RWPE1 (cell line): ENCODE measurements at regions not wholly inside any gene's neighbourhood (a gene's known extent, or its start where the extent isn't known, plus 50 kb on each side); places are given as distances from the start of the nearest gene placed in this dataset.

Source experiments
- CTCF ChIA-PET: fragments of 350-600 bp; sonication (Branson Sonifier 250); formaldehyde crosslinking; extraction: SDS; loops from one replicate; lab custom pipeline; 2021; lab: Yijun Ruan, JAX
- POLR2A ChIA-PET: fragments of 400-600 bp; formaldehyde crosslinking; extraction: SDS; loops from one replicate; lab custom pipeline; 2020; ENCODE audit warnings: antibody characterized with exemption; ENCODE audit not compliant: low non-redundant PET; lab: Yijun Ruan, JAX
- DNase-seq: peaks from one replicate; pipeline ENCODE4 v3.0.0; 2012; ENCODE audit warnings: low spot score
- H3K27ac ChIP-seq: fragments of 450-650 bp; 2 replicates; pipeline ENCODE4 v1.5.1; 2017
- CTCF ChIP-seq: fragments of 450-650 bp; conservative IDR thresholded peaks from 2 replicates; pipeline ENCODE4 v1.5.1; 2017; ENCODE audit warnings: low read depth, mild to moderate bottlenecking

- H3K27ac ChIP-seq, result no peak overlapping the region
- TF ChIP-seq CTCF, result no peak
- ChIA-PET CTCF (no interaction called here), POLR2A (no interaction called here)
- DNase-seq, result no peak
These were observed 202.5 kb upstream of the GRAMD2B start for GRCh38 chr5:126220725-126221124.

GRCh38 chr5:126228934-126229333 lies 194.3 kb upstream of the GRAMD2B start:
- no peak for DNase-seq
- no peak for TF ChIP-seq CTCF
- CTCF ChIA-PET, result interaction anchor here (0.6 kb wide), 1 partner anchor 8 kb away, joined by 3 read pairs; no protein-coding TSS in a partner anchor
- POLR2A ChIA-PET, result no interaction called here
- no peak overlapping the region for H3K27ac ChIP-seq

GRCh38 chr5:126233256-126233655 lies 190.0 kb upstream of the GRAMD2B start:
- H3K27ac ChIP-seq, result no peak overlapping the region
- no peak for TF ChIP-seq CTCF
- CTCF ChIA-PET, result no interaction called here
- no peak for DNase-seq
- POLR2A ChIA-PET, result no interaction called here

GRCh38 chr5:126234563-126235195 lies 188.5 kb upstream of the GRAMD2B start:
- POLR2A ChIA-PET, result no interaction called here
- no peak overlapping the region for H3K27ac ChIP-seq
- CTCF ChIA-PET, result interaction anchor here (0.5 to 0.6 kb wide), 4 partner anchors 103 to 1045 kb away, joined by 3 to 6 read pairs (median 4); no protein-coding TSS in a partner anchor
- TF ChIP-seq CTCF, result peak; percentile 70
- peak; percentile 29 for DNase-seq

- no peak for TF ChIP-seq CTCF
- ChIA-PET CTCF (no interaction called here), POLR2A (no interaction called here)
- DNase-seq, result no peak
- H3K27ac ChIP-seq, result no peak overlapping the region
These were observed 187.6 kb upstream of the GRAMD2B start for GRCh38 chr5:126235628-126236027.

GRCh38 chr5:126236994-126237393 lies 186.2 kb upstream of the GRAMD2B start:
- TF ChIP-seq CTCF, result no peak
- DNase-seq, result no peak
- POLR2A ChIA-PET, result no interaction called here
- no peak overlapping the region for H3K27ac ChIP-seq
- CTCF ChIA-PET, result interaction anchor here (0.6 kb wide), 1 partner anchor 8 kb away, joined by 3 read pairs; no protein-coding TSS in a partner anchor
